ENCODE measurements at regions not wholly inside any gene's neighbourhood (a gene's known extent, or its start where the extent isn't known, plus 50 kb on each side); places are given as distances from the start of the nearest gene placed in this dataset.

GRCh38 chr16:63995025-63995424 is 1126.8 kb downstream of the CDH11 start:
- TF ChIP-seq CTCF (conservative IDR thresholded peaks at IDR 0.05) = no peak
- TF ChIP-seq ZFX (IDR thresholded peaks at IDR 0.05) = no peak
- H3K27ac ChIP-seq = no peak overlapping the region

- no peak overlapping the region for H3K27ac ChIP-seq
- TF ChIP-seq CTCF (conservative IDR thresholded peaks at IDR 0.05) (no peak), ZFX (IDR thresholded peaks at IDR 0.05) (no peak)
Measured at GRCh38 chr16:63983401-63983800, 1138.5 kb downstream of the CDH11 start.

GRCh38 chr16:63982741-63983140 is 1139.1 kb downstream of the CDH11 start:
- TF ChIP-seq ZFX (IDR thresholded peaks at IDR 0.05) (no peak), CTCF (conservative IDR thresholded peaks at IDR 0.05) (no peak)
- no peak overlapping the region for H3K27ac ChIP-seq

- no peak overlapping the region for H3K27ac ChIP-seq
- TF ChIP-seq ZFX (IDR thresholded peaks at IDR 0.05) (no peak), CTCF (conservative IDR thresholded peaks at IDR 0.05) (no peak)
Measured at GRCh38 chr16:63982110-63982509, 1139.8 kb downstream of the CDH11 start.

- TF ChIP-seq CTCF (conservative IDR thresholded peaks at IDR 0.05) (no peak), ZFX (IDR thresholded peaks at IDR 0.05) (no peak)
- no peak overlapping the region for H3K27ac ChIP-seq
Measured at GRCh38 chr16:63981639-63982038, 1140.2 kb downstream of the CDH11 start.

- H3K27ac ChIP-seq = no peak overlapping the region
- TF ChIP-seq CTCF (conservative IDR thresholded peaks at IDR 0.05) (no peak), ZFX (IDR thresholded peaks at IDR 0.05) (no peak)
Measured at GRCh38 chr16:63980763-63981162, 1141.1 kb downstream of the CDH11 start.

- TF ChIP-seq ZFX (IDR thresholded peaks at IDR 0.05) = no peak
- H3K27ac ChIP-seq = no peak overlapping the region
Measured at GRCh38 chr16:63978240-63978639, 1143.6 kb downstream of the CDH11 start.

- TF ChIP-seq ZFX (IDR thresholded peaks at IDR 0.05) (no peak), CTCF (conservative IDR thresholded peaks at IDR 0.05) (no peak)
- no peak overlapping the region for H3K27ac ChIP-seq
Measured at GRCh38 chr16:63976345-63976744, 1145.5 kb downstream of the CDH11 start.

All from C4-2B (cell line).